HG03196 (cell line): ENCODE measurements at regions not wholly inside any gene's neighbourhood (a gene's known extent, or its start where the extent isn't known, plus 50 kb on each side); places are given as distances from the start of the nearest gene placed in this dataset.

Experiments
- ATAC-seq: cut with Tn5 transposase; IDR thresholded peaks from one replicate; pipeline ENCODE4 v1.9.1; 2021; ENCODE audit not compliant: unreplicated experiment

DNA sequence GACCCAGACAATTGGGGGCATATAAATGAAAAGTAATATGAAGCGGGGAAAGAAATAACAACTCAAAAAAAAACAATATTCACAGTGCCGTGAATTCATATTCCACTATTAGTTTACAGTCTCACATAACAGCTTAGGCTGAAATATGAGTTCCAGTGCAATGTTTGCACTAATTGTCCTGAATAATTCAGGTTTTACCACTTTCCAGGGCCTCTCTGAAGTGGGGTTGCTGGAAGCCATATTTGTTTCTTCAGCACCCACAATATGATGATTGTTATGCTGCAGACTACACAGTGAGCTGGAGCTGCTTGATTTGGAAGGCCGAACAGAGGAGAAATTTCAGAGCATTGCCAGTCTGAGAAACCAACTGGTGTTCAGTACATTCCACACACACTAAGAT, 894.5 kb upstream of the ACVR2A start:
- no peak for ATAC-seq

DNA sequence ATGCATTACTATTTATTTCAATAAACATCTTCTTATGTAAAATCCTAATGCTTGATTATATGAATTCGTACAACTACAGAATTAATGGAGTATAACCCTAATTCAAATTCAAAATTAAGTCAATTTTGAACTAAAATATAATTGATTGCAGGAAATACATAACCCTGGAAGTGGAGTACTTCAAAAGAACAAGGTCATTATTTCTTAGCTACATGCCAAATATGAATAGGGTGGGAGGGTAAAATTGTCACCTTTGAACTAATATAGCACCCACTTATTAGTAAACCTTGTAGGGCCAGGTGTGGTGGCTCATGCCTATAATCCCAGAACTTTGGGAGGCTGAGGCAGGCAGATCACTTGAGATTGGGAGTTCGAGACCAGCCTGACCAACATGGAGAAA, 895.4 kb upstream of the ACVR2A start:
- ATAC-seq, result no peak

DNA sequence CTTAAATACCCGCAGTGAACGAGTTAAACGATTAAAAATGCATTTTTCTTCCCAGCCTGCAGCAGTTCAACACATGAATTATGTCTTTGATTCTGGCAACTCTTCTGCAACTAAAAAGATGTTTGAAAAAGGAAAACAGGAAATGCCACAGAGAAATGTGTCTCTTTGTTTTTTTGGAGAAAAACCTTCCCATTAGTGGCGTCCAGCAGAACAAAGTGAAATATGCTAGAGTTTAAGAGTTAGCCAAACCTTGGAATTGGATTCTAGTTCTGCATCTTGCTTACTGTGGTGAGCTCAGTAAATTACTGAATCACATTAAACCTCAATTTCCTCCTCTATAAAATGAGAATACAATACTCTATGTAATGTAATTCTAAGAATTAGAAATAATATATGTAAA, 900.2 kb upstream of the ACVR2A start:
- ATAC-seq, result no peak

DNA sequence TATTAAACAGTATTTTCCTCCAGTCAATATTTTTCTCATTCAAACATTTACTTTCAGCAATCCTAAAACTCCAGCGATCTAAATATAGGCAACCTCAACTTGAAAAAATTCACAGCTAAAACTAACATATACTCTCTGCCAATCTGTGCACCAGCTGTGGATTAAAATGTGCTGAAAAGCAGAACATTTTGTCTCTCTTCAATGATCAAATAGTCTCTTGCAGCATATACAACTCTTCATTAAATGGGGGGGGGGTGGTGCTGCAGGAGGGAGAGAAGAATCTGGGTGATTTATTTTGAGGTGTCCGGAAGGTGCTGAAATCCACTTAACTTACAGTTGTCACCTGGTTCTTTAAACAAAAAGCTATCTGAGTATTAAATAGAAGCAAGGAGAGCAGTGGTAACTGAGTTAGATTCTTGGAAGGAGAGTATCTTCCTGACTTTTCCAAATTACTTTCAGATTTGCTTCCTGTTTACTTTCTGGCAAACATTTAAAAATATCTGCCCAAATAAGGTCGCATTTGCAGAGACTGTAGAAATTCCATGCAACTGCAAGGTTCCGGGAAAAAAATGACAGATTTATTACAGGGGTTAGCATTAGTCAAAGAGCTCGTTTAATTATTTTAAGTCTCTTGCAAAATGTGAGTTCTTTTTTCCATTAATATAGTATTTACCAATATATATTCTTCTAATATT, 904.7 kb upstream of the ACVR2A start:
- no peak for ATAC-seq

DNA sequence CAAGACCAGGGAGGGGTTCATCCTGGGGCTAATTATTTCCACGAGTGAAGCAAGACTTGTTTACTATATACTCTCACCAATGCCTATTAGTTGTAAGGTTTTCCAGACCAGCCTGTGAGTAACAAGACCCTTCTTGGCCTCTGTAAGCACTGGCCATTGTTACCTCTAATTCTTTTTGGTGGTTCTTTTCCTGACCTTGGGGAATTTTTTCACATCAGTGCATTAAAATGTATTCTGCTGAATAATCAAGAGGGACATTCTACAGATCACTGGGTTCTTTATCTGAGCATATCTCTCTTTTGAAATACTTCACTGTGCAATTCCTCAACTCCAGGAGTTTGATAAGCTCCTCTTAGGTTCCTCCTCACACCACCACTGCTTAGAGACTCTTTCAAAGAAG, 909.9 kb upstream of the ACVR2A start:
- ATAC-seq, result no peak

DNA sequence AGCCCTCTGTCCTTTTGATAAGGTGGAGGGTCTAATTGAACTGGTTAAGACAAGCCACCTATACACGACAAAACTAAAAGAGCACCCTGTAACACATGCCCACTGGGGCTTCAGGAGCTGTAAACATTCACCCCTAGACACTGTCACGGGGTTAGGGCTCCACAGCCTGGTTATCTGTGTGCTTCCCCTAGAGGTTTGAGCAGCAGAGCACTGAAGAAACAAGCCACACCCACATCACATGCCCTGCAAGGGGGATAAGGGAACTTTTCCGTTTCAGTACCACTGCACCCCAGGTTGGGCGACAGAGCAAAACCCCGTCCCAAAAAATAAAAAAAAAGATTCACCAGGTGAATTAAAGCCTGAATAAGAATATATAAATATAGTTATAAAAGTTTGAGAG, 913.7 kb upstream of the ACVR2A start:
- peak; percentile 59 for ATAC-seq

DNA sequence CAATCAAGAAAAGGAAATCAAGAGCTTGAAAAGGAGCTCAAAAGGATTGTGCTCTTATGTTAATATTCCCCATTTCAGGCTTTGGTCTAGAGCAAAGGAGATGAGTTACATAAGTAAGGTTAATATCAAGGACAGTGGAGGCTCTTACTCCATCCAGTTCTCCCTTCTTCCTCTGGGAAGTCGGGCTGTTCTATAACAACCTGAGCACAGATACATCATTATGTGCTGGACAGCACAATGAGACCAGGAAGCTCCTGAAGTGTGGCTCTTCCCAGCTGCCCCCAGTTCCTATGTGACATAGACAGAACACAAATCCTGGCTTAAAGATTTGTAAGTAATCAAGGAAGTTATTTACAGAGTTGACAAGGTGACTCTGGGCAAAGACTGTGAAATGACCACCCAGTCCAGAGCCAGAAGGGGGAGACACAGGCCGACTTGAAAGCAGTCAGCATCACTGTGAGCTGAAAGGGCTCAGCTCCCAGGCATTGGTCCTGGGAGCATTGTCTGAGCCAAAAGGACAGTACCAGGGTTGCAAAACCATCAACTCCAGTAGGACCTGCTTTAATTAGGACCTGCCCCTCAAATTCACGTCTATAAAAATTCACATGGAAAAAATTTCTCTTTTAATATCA, 917.6 kb upstream of the ACVR2A start:
- ATAC-seq, result no peak

DNA sequence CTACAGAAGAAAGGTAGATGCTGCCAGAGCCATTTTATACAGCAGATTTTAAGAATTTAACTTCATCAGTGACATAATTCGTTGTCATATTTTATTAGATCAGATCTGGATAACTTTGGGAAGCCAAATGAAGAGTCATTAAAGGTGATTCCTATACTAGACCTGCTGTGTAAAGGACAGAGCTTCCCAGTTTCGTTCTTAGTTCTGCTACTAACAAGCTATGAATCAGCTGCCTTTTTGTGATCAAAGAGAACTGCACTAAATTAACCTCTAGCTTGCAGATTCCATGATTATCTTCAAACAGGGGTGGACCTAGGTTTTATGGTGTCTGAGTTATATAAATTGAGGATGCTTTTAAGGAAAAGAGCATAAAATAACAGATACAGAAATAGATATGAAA, 926.5 kb upstream of the ACVR2A start:
- no peak for ATAC-seq

DNA sequence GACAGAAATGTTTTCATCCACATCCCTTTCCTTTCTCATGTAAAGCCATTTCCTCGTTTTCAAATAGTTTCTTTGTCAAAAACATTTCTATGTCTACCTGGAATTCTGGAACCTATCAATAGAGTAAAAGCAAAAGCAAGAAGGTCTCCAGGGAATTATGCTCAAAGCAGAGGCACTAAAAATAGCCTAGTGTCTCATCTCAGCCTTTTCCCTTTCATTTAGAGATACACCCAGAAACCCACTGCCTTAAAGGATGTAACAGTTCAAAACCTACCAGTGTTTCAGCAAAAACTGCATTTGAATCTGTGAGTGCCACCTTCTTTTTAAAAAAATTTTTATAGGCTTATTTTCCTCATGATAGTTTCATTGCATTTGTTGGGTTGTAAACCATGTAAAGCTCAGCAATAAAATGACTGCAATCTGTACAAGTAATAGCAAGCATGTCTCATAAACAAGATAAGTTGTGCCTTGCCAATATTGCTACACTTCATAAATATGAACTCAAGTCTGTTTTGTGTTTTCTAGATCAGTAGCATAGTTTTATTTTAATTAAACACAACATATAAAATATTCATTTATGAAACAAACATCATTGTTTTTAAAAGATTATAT, 927.3 kb upstream of the ACVR2A start:
- no peak for ATAC-seq

DNA sequence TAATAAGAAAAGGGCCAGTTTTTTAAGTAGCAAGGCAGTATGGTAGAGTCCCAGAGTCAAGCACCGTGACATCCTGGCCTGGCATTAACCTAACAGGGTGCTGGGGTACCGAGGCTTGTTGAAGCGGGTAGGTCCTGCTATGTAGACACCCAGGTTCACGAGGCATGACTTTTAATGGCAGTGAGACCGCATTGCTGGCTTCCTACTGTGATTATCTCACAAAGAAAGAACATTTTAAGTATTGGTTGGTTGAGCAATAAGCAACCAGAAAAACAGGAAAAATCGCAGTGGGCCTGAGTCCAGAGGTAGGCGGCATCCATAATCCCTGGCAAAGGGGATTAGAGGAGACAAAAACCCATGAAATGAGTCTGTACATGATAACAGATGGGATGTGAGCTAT, 927.9 kb upstream of the ACVR2A start:
- ATAC-seq, result no peak

DNA sequence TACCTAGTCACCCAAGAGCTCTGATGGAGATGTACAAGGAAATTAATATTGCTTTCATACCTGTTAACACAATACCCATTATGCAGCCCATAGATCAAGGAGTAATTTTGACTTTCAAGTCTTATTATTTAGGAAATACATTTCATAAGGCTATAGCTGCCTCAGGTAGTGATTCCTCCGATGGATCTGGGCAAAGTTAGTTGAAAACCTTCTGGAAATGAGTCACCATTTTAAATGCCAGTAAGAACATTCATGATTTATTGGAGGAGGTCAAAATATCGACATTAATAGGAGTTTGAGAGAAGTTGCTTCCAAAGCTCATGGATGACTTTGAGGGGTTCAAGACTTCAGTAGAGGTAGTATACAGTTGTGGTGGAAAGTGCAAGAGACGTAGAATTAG, 931.4 kb upstream of the ACVR2A start:
- no peak for ATAC-seq

DNA sequence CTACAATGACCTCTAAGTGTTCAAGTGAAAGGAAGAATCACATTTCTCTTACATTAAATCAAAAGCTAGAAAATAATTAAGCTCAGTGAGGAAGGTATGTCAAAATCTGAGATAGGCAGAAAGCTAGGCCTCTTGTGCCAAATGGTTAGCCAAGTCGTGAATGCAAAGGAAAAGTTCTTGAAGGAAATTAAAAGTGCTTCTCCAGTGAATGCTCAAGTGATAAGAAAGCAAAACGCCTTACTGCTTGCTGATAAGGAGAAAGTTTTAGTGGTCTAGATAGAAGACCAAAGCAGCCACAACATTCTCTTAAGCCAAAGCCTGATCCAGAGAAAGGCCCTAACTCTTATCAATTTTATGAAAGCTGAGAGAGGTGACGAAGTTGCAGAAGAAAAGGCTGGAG, 932.3 kb upstream of the ACVR2A start:
- ATAC-seq, result no peak

DNA sequence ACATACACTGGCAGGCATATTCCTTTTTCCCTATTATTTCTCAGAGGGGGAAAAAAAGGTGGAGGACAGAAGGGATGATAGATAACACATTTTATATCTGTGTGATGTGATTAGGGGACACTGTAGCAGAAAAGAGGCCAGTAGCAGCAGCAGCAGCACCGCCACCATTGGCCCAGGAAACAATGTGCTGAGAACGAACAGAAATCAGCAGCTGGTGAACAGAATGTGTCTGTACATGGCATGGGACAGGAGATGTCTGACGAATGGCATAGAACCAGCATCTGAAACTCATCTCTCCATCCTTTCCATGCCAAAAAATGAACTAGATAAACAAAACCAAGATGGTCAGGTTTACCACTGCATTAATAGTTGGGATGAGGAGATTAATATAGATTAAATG, 936.1 kb upstream of the ACVR2A start:
- no peak for ATAC-seq

DNA sequence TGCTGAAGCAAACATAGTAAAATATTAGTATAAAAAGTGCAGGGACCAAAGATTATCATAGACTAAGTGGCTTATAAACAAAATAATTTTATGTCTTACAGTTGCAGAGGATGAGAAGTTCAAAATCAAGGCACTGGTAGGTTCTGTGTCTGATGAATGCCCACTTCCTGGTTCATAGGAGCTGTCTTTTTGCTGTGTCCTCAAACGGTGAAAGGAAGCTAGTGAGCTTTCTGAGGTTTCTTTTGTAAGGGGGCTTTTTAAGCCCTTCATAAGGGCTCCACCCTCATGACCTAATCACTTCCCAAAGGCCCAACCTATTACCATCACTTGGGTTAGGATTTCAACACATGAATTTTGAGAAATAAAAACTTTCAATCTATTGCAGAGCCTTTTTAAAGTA, 946.7 kb upstream of the ACVR2A start:
- ATAC-seq, result no peak

DNA sequence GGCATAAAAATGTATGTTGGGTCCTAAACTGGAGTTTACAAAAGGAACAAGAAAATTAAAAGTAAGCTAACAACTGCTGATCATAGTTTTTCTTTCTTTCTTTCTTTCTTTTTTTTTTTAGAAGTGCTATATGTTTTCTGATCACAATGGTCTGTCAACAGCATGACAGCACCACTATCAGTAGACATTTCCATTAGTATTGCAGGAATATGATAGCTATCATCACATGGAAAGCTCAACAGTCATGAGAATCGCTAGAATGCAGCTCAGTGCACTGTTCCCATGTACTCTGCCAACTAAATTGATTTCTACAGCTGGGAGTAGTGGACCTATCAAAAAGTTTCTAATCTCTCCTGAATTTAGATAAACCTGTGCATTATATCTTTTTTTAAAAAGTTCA, 950.3 kb upstream of the ACVR2A start:
- ATAC-seq, result no peak

DNA sequence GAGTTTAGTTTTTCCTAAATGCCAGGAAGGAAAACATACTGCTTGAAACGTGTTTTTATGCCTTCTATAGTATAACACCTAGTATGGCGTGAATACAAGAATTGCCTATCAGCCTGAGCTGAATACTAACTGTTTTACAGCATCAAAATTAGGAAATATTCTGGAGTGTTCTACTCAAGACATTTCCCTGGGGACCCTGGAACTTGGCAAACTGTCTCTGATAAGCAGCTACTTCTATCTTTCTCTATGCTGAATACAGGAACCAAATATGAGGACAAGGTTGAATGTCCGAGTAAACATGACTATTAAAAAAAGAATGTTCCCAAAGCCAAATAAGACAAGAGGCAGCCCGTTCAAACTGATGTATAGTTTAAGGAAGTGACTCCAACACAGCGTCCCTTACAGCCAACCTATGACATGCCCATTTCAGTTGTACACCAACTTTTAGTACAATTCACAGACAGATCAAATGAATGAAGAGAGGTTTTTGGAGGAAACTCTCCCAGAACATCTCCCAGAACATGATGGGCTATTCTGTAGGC, 951.3 kb upstream of the ACVR2A start:
- ATAC-seq, result no peak

DNA sequence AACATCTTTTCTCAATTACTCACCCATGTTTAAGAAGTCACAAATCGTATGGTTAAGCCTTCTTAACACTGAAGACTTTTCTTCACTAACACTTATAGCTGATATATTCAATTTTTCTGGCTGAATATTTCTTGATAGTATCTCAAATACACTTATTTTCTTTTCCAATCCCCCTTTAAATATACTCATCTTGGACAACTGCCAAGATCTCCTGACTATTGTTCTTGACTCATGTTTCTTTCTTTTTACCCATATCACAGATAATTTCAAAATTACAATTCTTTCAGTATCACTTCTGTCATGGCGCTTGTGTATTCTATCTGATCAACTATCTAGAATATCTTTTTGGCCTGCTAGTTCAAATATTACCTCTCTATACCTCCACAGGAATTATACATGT, 954.3 kb upstream of the ACVR2A start:
- no peak for ATAC-seq

DNA sequence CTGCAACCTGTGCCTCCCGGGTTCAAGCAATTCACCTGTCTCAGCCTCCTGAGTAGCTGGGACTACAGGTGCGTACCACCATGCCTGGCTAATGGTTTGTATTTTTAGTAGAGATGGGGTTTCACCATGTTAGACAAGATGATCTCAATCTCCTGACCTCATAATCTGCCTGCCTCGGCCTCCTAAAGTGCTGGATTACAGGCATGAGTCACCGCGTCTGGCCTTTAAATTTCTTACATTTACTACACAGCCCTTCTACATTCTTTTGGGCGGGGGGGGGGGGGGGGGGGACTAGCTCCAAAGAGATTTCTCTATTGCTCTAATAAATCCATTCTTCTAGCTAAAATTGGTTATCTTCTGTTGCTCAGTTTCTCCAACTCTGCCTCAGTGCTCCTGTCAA, 964.9 kb upstream of the ACVR2A start:
- no peak for ATAC-seq

DNA sequence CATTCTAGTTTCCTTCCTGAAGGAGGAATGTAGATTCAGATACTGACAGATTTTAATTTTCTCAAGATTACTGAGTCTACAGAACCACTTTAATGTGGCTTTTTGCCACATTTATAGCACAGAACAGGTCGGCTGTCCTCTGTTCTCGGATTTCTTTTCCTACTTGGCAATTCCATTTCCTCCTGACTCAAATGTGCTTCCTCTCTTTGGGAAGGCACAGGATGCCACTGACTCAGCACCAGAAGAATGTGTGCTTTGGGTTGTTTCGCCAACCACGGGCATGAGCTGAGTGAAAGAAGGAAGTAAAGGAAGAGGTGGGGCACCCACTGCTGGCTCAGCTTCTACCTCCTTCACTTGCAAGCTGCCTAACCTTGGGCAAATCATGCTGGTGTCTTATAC, 970.6 kb upstream of the ACVR2A start:
- no peak for ATAC-seq

DNA sequence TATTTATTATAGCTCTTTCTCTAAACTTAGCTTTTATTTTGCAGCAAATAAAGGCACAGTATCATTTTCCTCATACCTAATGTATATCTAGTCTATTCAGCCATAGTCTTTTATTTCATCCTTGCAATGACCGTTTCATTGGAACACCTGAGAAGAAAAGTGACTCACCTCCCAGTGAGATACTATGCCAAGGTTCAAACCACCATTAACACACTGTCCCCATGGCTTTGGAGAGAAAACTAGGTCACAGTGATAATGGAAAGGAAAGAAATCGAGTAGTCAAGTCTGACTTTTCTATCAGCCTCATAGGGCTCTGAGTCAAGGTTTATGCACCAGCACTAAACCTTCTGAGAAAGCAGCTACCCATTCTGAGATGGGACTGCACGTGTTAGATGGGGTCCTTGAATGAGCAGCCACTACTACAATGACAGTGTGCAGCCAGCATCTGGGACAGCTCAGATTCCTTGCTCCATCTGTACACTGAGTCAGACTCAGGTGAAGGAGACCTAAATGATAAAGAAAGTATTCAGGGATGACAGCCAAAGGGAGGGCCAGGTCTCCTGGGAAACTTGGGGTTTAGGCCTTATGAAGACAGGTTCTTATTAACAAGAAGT, 971.1 kb upstream of the ACVR2A start:
- no peak for ATAC-seq

DNA sequence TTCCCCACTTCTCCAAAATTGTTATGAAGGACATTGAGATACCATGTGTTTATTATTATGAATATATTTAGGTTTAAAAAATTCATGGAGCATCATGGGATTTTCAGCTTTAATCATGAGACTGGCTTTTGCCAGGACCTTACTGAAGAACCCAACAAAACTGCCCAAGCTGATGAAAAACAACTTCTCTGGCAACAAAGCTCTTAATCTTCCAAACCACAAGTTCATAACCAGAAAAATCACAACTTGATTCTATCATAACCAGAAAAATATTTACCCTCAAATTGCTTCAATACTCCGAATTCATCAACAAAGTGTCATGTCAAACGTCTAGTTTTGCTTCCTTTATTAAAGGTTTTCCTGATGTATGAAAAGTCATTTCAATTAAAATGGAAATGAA, 971.8 kb upstream of the ACVR2A start:
- no peak for ATAC-seq

DNA sequence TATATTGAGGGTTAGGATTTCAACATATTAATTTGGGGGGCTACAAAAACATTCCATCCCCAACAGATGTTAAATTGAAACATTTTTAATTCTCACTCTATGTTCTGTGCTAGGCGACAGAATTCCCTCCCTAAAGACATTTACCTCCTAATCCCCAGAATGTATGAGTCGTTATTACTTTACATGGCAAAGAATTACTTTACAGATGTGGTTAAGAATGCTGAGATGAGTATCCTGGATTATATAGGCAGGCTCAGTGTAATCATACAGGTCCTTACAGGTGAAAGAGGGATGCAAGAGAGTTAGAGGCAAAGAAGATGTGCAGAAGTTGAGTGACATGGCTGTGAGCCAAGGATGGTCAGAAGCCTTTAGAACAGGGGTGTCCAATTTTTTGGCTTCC, 974.1 kb upstream of the ACVR2A start:
- ATAC-seq, result no peak
